ENCODE measurements at regions not wholly inside any gene's neighbourhood (a gene's known extent, or its start where the extent isn't known, plus 50 kb on each side); places are given as distances from the start of the nearest gene placed in this dataset.

- Mint-ChIP-seq H3K4me3 (no peak overlapping the region), H3K27ac (no peak overlapping the region), H3K4me1 (no peaks in the 10 kb centered on the region), H3K9me3 (ENCODE audit: insufficient read depth) (peaks cover 7% of the 10 kb centered on the region), H3K27me3 (no peaks in the 10 kb centered on the region)
- Histone ChIP-seq H3K4me2 (replicated peaks; ENCODE audit: low read depth, low read length, poor library complexity, severe bottlenecking) (no peak overlapping the region), H2AFZ (ENCODE audit: insufficient read depth, low read depth, low read length, poor library complexity, severe bottlenecking) (no peak overlapping the region), H4K20me1 (ENCODE audit: control insufficient read depth, insufficient read depth, low read length, poor library complexity, severe bottlenecking) (no peaks in the 10 kb centered on the region), H3K4me1 (ENCODE audit: control insufficient read depth in 2 of 2, insufficient read depth in 2 of 2, low read length in 2 of 2) (no peaks in the 10 kb centered on the region), H3K36me3 (replicated peaks in 1 of 2; ENCODE audit: control extremely low read depth in 1 of 2, control insufficient read depth in 1 of 2, extremely low read depth in 1 of 2, insufficient read depth in 2 of 2, low read length in 1 of 2) (no peaks in the 10 kb centered on the region), H3K9me3 (ENCODE audit: control extremely low read depth in 1 of 3, control insufficient read depth in 2 of 3, insufficient read depth in 1 of 3, low read length in 2 of 3) (no peaks in the 10 kb centered on the region), H3K27ac (ENCODE audit: low read length in 2 of 2) (no peak overlapping the region), H3K79me2 (ENCODE audit: control insufficient read depth, insufficient read depth, low read length) (no peaks in the 10 kb centered on the region), H3K9ac (ENCODE audit: low read length) (no peak overlapping the region), H3K4me3 (ENCODE audit: control extremely low read depth in 1 of 5, extremely low read depth in 1 of 5, insufficient read depth in 1 of 5, low read depth in 2 of 5, low read length in 4 of 5) (no peak overlapping the region), H3K27me3 (replicated peaks in 1 of 4; ENCODE audit: control extremely low read depth in 1 of 4, control insufficient read depth in 3 of 4, insufficient read depth in 4 of 4, low read length in 3 of 4) (no peaks in the 10 kb centered on the region)
- DNase-seq (no peak), ATAC-seq (ENCODE audit: low read depth) (no peak)
- WGBS (ENCODE audit: insufficient coverage): no CpG with 5 or more reads among the region's 1 CpG
- TF ChIP-seq EZH2 (IDR thresholded peaks at IDR 0.05; ENCODE audit: borderline replicate concordance, insufficient read depth, low read depth, low read length, poor library complexity, severe bottlenecking) (no peak), CTCF (IDR thresholded peaks at IDR 0.05) (no peak)
- ChIA-PET POLR2A (no interaction called here), CTCF (interaction anchor here (0.7 kb wide), 1 partner anchor 17 kb away, joined by 3 read pairs; no protein-coding TSS in a partner anchor)
- intact Hi-C loops (cut with micrococcal nuclease): no loop called here
Observed at GRCh38 chr10:56928714-56929113, 567.7 kb upstream of the ZWINT start.

GRCh38 chr10:56927701-56928100, 566.6 kb upstream of the ZWINT start:
- H3K79me2 ChIP-seq (ENCODE audit: control insufficient read depth, insufficient read depth, low read length): no peaks in the 10 kb centered on the region
- WGBS (ENCODE audit: insufficient coverage): no CpG with 5 or more reads among the region's 2 CpGs
- intact Hi-C loops (cut with micrococcal nuclease): no loop called here

More at GRCh38 chr10:56927701-56928100, 566.6 kb upstream of the ZWINT start:
- POLR2A ChIA-PET: no interaction called here
- H3K9ac ChIP-seq (ENCODE audit: low read length): no peak overlapping the region
- Mint-ChIP-seq H3K27me3 (no peaks in the 10 kb centered on the region), H3K9me3 (ENCODE audit: insufficient read depth) (peaks cover 10% of the 10 kb centered on the region), H3K4me1 (no peaks in the 10 kb centered on the region), H3K27ac (no peak overlapping the region), H3K4me3 (no peak overlapping the region)
- no peaks in the 10 kb centered on the region for H3K27me3 ChIP-seq (replicated peaks in 1 of 4; ENCODE audit: control extremely low read depth in 1 of 4, control insufficient read depth in 3 of 4, insufficient read depth in 4 of 4, low read length in 3 of 4)
- TF ChIP-seq EZH2 (IDR thresholded peaks at IDR 0.05; ENCODE audit: borderline replicate concordance, insufficient read depth, low read depth, low read length, poor library complexity, severe bottlenecking): no peak
- no peak for TF ChIP-seq CTCF (IDR thresholded peaks at IDR 0.05)
- no peak overlapping the region for H2AFZ ChIP-seq (ENCODE audit: insufficient read depth, low read depth, low read length, poor library complexity, severe bottlenecking)
- CTCF ChIA-PET: no interaction called here
- no peaks in the 10 kb centered on the region for H3K4me1 ChIP-seq (ENCODE audit: control insufficient read depth in 2 of 2, insufficient read depth in 2 of 2, low read length in 2 of 2)
- H3K9me3 ChIP-seq (ENCODE audit: control extremely low read depth in 1 of 3, control insufficient read depth in 2 of 3, insufficient read depth in 1 of 3, low read length in 2 of 3): peaks cover 0 to 4% (median 0%) of the 10 kb centered on the region in 3 donors
- H3K4me2 ChIP-seq (replicated peaks; ENCODE audit: low read depth, low read length, poor library complexity, severe bottlenecking): no peak overlapping the region
- H4K20me1 ChIP-seq (ENCODE audit: control insufficient read depth, insufficient read depth, low read length, poor library complexity, severe bottlenecking): no peaks in the 10 kb centered on the region
- DNase-seq (no peak), ATAC-seq (ENCODE audit: low read depth) (no peak)
- no peaks in the 10 kb centered on the region for H3K36me3 ChIP-seq (replicated peaks in 1 of 2; ENCODE audit: control extremely low read depth in 1 of 2, control insufficient read depth in 1 of 2, extremely low read depth in 1 of 2, insufficient read depth in 2 of 2, low read length in 1 of 2)
- H3K27ac ChIP-seq (ENCODE audit: low read length in 2 of 2): no peak overlapping the region
- H3K4me3 ChIP-seq (ENCODE audit: control extremely low read depth in 1 of 5, extremely low read depth in 1 of 5, insufficient read depth in 1 of 5, low read depth in 2 of 5, low read length in 4 of 5): no peak overlapping the region
